IPS-18c (cell line): ENCODE measurements at regions not wholly inside any gene's neighbourhood (a gene's known extent, or its start where the extent isn't known, plus 50 kb on each side); places are given as distances from the start of the nearest gene placed in this dataset.

Source experiments
- H3K4me3 ChIP-seq: 2 replicates; pipeline ENCODE4 v1.7.0; 2013; ENCODE audit warnings: low read depth, mild to moderate bottlenecking, low read length, moderate library complexity; ENCODE audit not compliant: insufficient read depth
- H3K9me3 ChIP-seq: one replicate; pipeline ENCODE4 v1.6.1; 2013; ENCODE audit warnings: mild to moderate bottlenecking, low read length, moderate library complexity; ENCODE audit not compliant: control insufficient read depth, insufficient read depth

DNA sequence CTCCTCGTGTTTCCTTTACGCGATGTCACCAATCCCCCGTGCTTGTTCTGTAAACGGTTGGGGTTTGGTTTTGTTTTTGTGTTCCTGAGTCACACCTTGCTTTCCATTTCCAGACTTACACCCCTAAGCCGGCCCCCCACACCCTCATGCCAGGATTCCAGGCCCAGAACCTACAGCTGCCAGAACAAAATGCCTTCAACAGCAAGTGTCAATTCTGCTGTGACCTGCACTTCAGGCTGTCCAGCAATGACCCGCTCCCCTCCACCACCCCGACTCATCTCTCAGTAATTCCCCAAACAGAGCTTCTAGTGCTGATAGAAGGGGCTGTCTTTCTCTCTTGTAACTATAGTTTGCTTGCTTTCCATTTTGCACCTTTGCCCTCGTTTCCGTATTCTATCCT is 722.1 kb upstream of the CELF2 start:
- Histone ChIP-seq H3K4me3 (no peak overlapping the region), H3K9me3 (no peaks in the 10 kb centered on the region)

DNA sequence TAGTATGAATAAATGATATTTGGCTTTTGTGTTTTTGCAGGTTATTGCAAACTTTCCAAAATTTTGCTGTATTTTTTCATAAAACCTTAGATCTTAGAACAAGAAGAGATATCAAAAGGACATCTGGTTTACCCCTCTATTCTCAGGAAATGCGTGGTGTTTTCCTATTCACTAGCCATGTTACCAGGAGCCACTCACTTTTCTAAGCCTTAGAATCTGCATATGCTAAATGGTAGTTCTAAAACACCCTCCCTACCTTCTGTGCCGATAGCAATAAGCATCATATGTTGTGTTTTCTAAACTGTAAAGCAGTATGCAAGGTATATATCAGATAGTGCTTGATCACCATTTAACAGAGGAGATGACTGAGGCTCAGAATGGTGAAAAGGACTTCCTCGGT is 715.0 kb upstream of the CELF2 start:
- H3K9me3 ChIP-seq = no peaks in the 10 kb centered on the region
- no peak overlapping the region for H3K4me3 ChIP-seq

GRCh38 chr10:10307036-10307435 is 710.6 kb upstream of the CELF2 start:
- Histone ChIP-seq H3K4me3 (no peak overlapping the region), H3K9me3 (no peaks in the 10 kb centered on the region)

DNA sequence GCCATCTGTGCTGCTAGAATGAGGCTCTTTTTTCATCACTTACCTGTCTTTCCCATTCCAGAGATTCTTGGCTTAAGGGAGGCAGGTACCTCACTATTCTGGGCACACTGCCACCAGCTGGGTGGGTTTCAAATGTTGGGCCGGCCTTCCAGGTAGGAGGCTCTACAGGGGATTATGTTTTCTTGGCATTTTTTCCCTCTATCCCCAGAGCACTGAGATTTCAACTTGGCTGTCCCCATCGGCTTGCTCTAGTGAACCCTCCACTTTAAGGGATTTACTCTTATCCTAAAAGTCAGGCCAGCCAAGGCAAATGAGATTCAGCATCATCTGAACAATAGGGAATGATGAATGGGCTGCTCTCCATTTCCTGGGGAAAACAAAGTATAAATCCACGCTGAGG is 710.1 kb upstream of the CELF2 start:
- H3K4me3 ChIP-seq = no peak overlapping the region
- no peaks in the 10 kb centered on the region for H3K9me3 ChIP-seq

GRCh38 chr10:10310498-10310897 is 707.2 kb upstream of the CELF2 start:
- Histone ChIP-seq H3K9me3 (no peaks in the 10 kb centered on the region), H3K4me3 (no peak overlapping the region)

GRCh38 chr10:10311966-10312365 is 705.7 kb upstream of the CELF2 start:
- Histone ChIP-seq H3K9me3 (no peaks in the 10 kb centered on the region), H3K4me3 (no peak overlapping the region)

GRCh38 chr10:10313149-10313835 is 704.4 kb upstream of the CELF2 start:
- H3K9me3 ChIP-seq = no peaks in the 10 kb centered on the region
- H3K4me3 ChIP-seq = no peak overlapping the region

DNA sequence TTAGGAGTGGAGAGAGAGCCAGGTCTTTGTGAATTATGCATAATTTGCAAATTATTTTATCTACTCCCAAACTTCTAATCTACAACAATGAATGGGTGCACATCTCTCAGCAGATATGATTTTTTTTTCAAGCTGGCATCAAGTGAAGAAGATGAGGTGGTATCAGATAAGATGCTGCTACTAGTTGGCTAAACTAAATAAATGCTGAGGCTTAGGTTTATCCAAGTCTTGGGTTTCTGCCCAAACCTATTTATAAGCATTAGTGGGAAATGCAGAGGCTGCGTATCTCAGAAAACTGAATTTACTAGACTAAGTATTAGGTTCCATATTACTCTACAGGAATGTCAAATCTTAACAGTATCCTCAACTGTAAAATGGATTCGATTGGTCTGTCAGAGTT is 703.0 kb upstream of the CELF2 start:
- H3K4me3 ChIP-seq = no peak overlapping the region

DNA sequence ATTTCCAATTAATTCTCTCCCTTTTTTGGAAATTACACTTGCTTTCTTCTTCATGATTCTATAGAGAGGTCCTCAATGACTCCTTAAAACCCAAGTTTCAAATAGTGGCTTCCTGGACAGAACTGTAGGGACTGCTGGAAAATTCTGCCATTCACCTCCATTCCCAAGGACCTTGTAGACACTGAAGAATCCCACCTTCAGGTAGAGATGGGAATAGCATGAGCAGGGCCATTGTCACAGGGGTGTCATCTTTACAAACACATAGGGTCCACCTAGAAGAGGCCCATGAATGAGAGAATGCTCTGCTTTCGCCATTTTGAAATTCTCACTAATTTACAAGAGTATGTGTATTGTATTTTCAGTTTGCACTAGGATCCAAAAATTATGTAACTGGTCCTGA is 701.7 kb upstream of the CELF2 start:
- Histone ChIP-seq H3K9me3 (no peaks in the 10 kb centered on the region), H3K4me3 (no peak overlapping the region)

More for the DNA sequence above, 703.0 kb upstream of the CELF2 start:
- H3K9me3 ChIP-seq = no peaks in the 10 kb centered on the region

GRCh38 chr10:10317151-10317550 is 700.5 kb upstream of the CELF2 start:
- H3K9me3 ChIP-seq = no peaks in the 10 kb centered on the region

GRCh38 chr10:10318856-10319255 is 698.8 kb upstream of the CELF2 start:
- no peaks in the 10 kb centered on the region for H3K9me3 ChIP-seq
- H3K4me3 ChIP-seq = no peak overlapping the region

More at GRCh38 chr10:10317151-10317550, 700.5 kb upstream of the CELF2 start:
- no peak overlapping the region for H3K4me3 ChIP-seq

DNA sequence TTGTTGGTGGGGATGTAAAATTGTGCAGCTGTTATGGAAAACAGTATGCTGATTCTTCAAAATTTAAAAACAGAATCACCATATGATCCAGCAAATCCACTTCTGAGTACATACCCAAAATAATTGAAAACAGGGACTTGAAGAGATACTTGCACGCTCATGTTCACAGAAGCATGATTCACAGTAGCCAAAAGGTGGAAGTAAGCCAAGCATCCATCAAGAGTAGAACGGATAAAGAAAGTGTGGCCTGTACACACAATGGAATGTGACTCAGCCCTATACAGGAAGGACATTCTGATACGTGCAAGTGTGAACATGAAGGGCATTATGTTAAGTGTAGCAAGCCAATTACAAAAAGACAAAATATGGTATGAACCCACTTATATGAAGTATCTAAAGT is 696.7 kb upstream of the CELF2 start:
- H3K9me3 ChIP-seq = no peaks in the 10 kb centered on the region
- no peak overlapping the region for H3K4me3 ChIP-seq

GRCh38 chr10:10326116-10326515 is 691.6 kb upstream of the CELF2 start:
- H3K9me3 ChIP-seq = no peaks in the 10 kb centered on the region
- H3K4me3 ChIP-seq = no peak overlapping the region

GRCh38 chr10:10327934-10328333 is 689.7 kb upstream of the CELF2 start:
- no peak overlapping the region for H3K4me3 ChIP-seq
- no peaks in the 10 kb centered on the region for H3K9me3 ChIP-seq

GRCh38 chr10:10330418-10330817 is 687.3 kb upstream of the CELF2 start:
- Histone ChIP-seq H3K9me3 (no peaks in the 10 kb centered on the region), H3K4me3 (no peak overlapping the region)

- Histone ChIP-seq H3K9me3 (no peaks in the 10 kb centered on the region), H3K4me3 (no peak overlapping the region)
Measured at GRCh38 chr10:10332786-10333185, 684.9 kb upstream of the CELF2 start.

DNA sequence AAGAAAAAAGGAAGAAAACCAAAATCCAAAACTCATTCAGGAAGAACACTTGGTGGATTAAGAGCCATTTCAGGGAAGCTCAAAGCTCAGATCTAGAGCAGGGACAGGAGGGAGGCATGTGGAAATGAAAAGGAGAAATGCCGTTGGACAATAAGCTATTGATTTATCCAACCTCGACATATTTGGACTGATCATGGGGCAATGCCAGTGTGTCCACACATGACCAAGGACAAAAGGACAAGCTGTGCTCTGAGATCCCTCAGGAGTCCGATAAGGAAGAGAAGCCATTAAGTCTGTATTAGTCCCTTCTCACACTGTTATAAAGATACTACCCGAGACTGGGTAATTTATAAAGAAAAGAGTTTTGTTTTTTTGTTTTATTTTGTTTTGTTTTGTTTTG is 684.0 kb upstream of the CELF2 start:
- H3K4me3 ChIP-seq = no peak overlapping the region
- no peaks in the 10 kb centered on the region for H3K9me3 ChIP-seq

GRCh38 chr10:10338339-10338738 is 679.3 kb upstream of the CELF2 start:
- Histone ChIP-seq H3K9me3 (no peaks in the 10 kb centered on the region), H3K4me3 (no peak overlapping the region)
